ENCODE measurements at regions not wholly inside any gene's neighbourhood (a gene's known extent, or its start where the extent isn't known, plus 50 kb on each side); places are given as distances from the start of the nearest gene placed in this dataset.

DNA sequence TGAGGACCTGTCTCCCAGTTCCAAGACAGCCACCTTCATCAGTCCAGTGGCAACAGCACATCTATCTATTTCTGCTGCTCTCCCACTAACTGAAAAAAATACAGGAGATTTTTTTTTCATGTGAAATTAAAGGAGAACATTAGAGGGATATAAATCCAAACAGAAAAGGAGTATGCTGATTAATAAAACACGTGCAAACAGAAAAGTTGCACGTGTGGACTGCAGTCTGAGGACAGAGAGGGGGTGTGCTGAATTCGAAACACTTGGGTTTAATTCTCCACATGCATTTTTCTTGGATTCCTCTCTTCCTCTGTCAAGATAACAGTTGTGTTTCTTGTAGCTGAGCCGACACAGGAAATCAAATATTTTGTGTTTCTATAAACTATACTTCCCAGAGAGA, 113.4 kb downstream of the CYRIA start:
- 45% methylated on average over 4 of the region's 4 CpGs for WGBS
- H3K36me3 ChIP-seq (ENCODE audit: control insufficient read depth in 4 of 4, insufficient read depth in 3 of 4, low read depth in 1 of 4, low read length in 3 of 4), result peaks cover 0 to 11% (median 2%) of the 10 kb centered on the region in 4 donors
- H3K4me3 ChIP-seq (ENCODE audit: low read depth in 1 of 3, low read length in 3 of 3), result no peak overlapping the region
- no peaks in the 10 kb centered on the region for H3K9me3 ChIP-seq (ENCODE audit: control insufficient read depth in 4 of 4, low read length in 3 of 4)
- no peaks in the 10 kb centered on the region for H3K4me1 ChIP-seq (ENCODE audit: control insufficient read depth in 4 of 4, insufficient read depth in 4 of 4, low read length in 3 of 4)
- H3K27ac ChIP-seq (ENCODE audit: low read depth in 1 of 2, low read length in 2 of 2), result no peak overlapping the region
- no peak for DNase-seq (ENCODE audit: low spot score)
- no peak overlapping the region for H3K9ac ChIP-seq (ENCODE audit: low read depth in 1 of 2, low read length in 2 of 2)
- H3K27me3 ChIP-seq (ENCODE audit: control insufficient read depth in 4 of 4, insufficient read depth in 4 of 4, low read length in 3 of 4), result no peaks in the 10 kb centered on the region
- no peak for TF ChIP-seq EGR1 (IDR thresholded peaks at IDR 0.05; ENCODE audit: low read depth in 2 of 2)
- TF ChIP-seq NR2F2 (IDR thresholded peaks at IDR 0.05), result no peak

- H3K27me3 ChIP-seq (ENCODE audit: control insufficient read depth in 4 of 4, insufficient read depth in 4 of 4, low read length in 3 of 4), result no peaks in the 10 kb centered on the region
Observed at GRCh38 chr2:16548036-16548435, 117.6 kb downstream of the CYRIA start.

More at GRCh38 chr2:16548036-16548435, 117.6 kb downstream of the CYRIA start:
- TF ChIP-seq HNF4A (conservative IDR thresholded peaks at IDR 0.05) (no peak), MAX (IDR thresholded peaks at IDR 0.05) (no peak), HNF4G (IDR thresholded peaks at IDR 0.05) (no peak), YY1 (IDR thresholded peaks at IDR 0.05) (no peak), FOXA1 (IDR thresholded peaks at IDR 0.05) (no peak), NR2F2 (IDR thresholded peaks at IDR 0.05) (no peak), GABPA (IDR thresholded peaks at IDR 0.05 in 1 of 2, conservative IDR thresholded peaks at IDR 0.05 in 1 of 2) (no peak), JUND (IDR thresholded peaks at IDR 0.05) (no peak), FOXA2 (IDR thresholded peaks at IDR 0.05) (no peak), SP1 (IDR thresholded peaks at IDR 0.05) (no peak), RAD21 (IDR thresholded peaks at IDR 0.05) (no peak), TAF1 (conservative IDR thresholded peaks at IDR 0.05) (no peak), RXRA (IDR thresholded peaks at IDR 0.05) (no peak)
- TF ChIP-seq, protein P1, sequence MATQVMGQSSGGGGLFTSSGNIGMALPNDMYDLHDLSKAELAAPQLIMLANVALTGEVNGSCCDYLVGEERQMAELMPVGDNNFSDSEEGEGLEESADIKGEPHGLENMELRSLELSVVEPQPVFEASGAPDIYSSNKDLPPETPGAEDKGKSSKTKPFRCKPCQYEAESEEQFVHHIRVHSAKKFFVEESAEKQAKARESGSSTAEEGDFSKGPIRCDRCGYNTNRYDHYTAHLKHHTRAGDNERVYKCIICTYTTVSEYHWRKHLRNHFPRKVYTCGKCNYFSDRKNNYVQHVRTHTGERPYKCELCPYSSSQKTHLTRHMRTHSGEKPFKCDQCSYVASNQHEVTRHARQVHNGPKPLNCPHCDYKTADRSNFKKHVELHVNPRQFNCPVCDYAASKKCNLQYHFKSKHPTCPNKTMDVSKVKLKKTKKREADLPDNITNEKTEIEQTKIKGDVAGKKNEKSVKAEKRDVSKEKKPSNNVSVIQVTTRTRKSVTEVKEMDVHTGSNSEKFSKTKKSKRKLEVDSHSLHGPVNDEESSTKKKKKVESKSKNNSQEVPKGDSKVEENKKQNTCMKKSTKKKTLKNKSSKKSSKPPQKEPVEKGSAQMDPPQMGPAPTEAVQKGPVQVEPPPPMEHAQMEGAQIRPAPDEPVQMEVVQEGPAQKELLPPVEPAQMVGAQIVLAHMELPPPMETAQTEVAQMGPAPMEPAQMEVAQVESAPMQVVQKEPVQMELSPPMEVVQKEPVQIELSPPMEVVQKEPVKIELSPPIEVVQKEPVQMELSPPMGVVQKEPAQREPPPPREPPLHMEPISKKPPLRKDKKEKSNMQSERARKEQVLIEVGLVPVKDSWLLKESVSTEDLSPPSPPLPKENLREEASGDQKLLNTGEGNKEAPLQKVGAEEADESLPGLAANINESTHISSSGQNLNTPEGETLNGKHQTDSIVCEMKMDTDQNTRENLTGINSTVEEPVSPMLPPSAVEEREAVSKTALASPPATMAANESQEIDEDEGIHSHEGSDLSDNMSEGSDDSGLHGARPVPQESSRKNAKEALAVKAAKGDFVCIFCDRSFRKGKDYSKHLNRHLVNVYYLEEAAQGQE (IDR thresholded peaks at IDR 0.05), result no peak
- TF ChIP-seq, protein P2, sequence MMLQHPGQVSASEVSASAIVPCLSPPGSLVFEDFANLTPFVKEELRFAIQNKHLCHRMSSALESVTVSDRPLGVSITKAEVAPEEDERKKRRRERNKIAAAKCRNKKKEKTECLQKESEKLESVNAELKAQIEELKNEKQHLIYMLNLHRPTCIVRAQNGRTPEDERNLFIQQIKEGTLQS (IDR thresholded peaks at IDR 0.05), result no peak
- TF ChIP-seq, protein P3, sequence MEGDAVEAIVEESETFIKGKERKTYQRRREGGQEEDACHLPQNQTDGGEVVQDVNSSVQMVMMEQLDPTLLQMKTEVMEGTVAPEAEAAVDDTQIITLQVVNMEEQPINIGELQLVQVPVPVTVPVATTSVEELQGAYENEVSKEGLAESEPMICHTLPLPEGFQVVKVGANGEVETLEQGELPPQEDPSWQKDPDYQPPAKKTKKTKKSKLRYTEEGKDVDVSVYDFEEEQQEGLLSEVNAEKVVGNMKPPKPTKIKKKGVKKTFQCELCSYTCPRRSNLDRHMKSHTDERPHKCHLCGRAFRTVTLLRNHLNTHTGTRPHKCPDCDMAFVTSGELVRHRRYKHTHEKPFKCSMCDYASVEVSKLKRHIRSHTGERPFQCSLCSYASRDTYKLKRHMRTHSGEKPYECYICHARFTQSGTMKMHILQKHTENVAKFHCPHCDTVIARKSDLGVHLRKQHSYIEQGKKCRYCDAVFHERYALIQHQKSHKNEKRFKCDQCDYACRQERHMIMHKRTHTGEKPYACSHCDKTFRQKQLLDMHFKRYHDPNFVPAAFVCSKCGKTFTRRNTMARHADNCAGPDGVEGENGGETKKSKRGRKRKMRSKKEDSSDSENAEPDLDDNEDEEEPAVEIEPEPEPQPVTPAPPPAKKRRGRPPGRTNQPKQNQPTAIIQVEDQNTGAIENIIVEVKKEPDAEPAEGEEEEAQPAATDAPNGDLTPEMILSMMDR (IDR thresholded peaks at IDR 0.05; ENCODE audit: low read depth, low read length, missing input control), result no peak
- H3K36me3 ChIP-seq (ENCODE audit: control insufficient read depth in 4 of 4, insufficient read depth in 3 of 4, low read depth in 1 of 4, low read length in 3 of 4), result no peaks in the 10 kb centered on the region
- WGBS, result 72% methylated on average over 2 of the region's 2 CpGs
- DNase-seq (ENCODE audit: low spot score), result no peak
- no peak overlapping the region for H3K27ac ChIP-seq (ENCODE audit: low read depth in 1 of 2, low read length in 2 of 2)
- no peak overlapping the region for H3K4me3 ChIP-seq (ENCODE audit: low read depth in 1 of 3, low read length in 3 of 3)
- no peaks in the 10 kb centered on the region for H3K4me1 ChIP-seq (ENCODE audit: control insufficient read depth in 4 of 4, insufficient read depth in 4 of 4, low read length in 3 of 4)
- no peaks in the 10 kb centered on the region for H3K9me3 ChIP-seq (ENCODE audit: control insufficient read depth in 4 of 4, low read length in 3 of 4)
- no peak overlapping the region for H3K9ac ChIP-seq (ENCODE audit: low read depth in 1 of 2, low read length in 2 of 2)
